Lower leg skin (tissue), 4 donors: ENCODE measurements at regions not wholly inside any gene's neighbourhood (a gene's known extent, or its start where the extent isn't known, plus 50 kb on each side); places are given as distances from the start of the nearest gene placed in this dataset.

Experiments
- DNase-seq, 2 donors: peaks; one replicate each; pipeline ENCODE4 v3.0.0-alpha.2; 2019; ENCODE audit warnings: low spot score in 2 of 2
- H3K4me3 ChIP-seq: fragments of 200-600 bp; sonication (generic); 2 replicates; pipeline ENCODE4 v1.5.1; 2017; ENCODE audit warnings: mild to moderate bottlenecking, low read depth; ENCODE audit not compliant: poor library complexity, severe bottlenecking
- POLR2A ChIP-seq, 2 donors: fragments of 450-650 bp; IDR thresholded peaks; one replicate each; pipeline ENCODE4 v1.6.1; 2016 to 2017; ENCODE audit warnings: antibody characterized with exemption in 2 of 2, mild to moderate bottlenecking in 1 of 2, moderate library complexity in 1 of 2
- WGBS, 2 donors: methylation state at CpG; one replicate each; pipeline ENCODE4 v1.1.5; 2018; 5-methylcytosine and 5-hydroxymethylcytosine counted together
- intact Hi-C: fragments of 100-400 bp; cut with DNase I; formaldehyde crosslinking; loops from one replicate; pipeline ENCODE4 v1.15.0; 2023; ENCODE audit warnings: low total_unique reads
- TF ChIP-seq, protein P1 (sequence below), 3 donors: fragments of 450-650 bp; IDR thresholded peaks; one replicate each; pipeline ENCODE4 v1.5.1; 2016; ENCODE audit warnings: antibody characterized with exemption in 3 of 3, mild to moderate bottlenecking in 3 of 3, moderate library complexity in 2 of 3

DNA sequence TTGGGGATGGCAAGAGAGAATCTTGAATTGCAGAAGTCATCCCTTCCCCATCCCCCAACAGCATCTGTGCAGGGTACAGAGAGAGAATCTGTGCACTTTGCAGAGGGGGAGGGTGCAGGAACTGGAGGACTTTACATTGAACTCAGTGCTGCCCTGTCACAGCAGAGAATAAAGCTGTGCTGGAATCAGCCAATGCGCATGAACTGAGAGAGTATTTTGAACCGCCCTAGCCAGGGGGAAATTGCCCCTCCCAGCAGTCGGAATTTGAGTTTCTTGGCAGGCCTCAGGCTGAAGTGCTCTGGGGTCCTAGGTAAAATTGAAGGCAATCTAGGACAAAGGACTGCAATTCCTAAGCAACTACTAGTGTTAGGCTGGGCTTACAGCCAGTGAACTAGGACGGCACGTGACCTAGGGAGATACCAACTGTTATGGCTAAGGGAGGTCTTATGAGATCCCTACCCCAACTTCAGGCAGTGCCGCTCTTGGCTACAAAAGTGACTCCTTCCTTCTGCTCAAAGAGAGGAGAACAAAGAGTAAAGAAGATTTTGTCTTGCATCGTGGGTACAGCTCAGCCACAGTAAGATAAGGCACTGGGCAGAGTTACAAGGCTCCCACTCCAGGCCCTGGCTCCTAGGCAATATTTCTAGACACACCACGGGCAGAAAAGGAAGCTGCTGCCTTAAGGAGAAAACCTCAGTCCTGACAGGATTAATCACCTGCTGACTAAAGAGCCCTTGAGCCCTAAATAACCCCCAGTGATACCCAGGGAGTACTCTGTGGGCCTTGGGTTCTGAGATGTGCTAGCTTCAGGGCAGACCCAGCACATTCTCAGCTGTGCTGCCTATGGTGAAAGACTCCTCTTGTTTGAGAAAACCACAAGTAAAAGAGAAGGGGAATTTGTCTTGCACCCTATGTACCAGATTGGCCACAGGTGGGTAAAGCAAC, 300.5 kb upstream of the ALCAM start:
- no peak for TF ChIP-seq POLR2A (IDR thresholded peaks at IDR 0.05)
- TF ChIP-seq, protein P1, sequence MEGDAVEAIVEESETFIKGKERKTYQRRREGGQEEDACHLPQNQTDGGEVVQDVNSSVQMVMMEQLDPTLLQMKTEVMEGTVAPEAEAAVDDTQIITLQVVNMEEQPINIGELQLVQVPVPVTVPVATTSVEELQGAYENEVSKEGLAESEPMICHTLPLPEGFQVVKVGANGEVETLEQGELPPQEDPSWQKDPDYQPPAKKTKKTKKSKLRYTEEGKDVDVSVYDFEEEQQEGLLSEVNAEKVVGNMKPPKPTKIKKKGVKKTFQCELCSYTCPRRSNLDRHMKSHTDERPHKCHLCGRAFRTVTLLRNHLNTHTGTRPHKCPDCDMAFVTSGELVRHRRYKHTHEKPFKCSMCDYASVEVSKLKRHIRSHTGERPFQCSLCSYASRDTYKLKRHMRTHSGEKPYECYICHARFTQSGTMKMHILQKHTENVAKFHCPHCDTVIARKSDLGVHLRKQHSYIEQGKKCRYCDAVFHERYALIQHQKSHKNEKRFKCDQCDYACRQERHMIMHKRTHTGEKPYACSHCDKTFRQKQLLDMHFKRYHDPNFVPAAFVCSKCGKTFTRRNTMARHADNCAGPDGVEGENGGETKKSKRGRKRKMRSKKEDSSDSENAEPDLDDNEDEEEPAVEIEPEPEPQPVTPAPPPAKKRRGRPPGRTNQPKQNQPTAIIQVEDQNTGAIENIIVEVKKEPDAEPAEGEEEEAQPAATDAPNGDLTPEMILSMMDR (IDR thresholded peaks at IDR 0.05): no peak
- DNase-seq: no peak
- no peak overlapping the region for H3K4me3 ChIP-seq
- intact Hi-C loops: no loop called here
- 68 to 69% methylated on average over 7 to 8 of the region's 8 CpGs for WGBS, 2 donors

DNA sequence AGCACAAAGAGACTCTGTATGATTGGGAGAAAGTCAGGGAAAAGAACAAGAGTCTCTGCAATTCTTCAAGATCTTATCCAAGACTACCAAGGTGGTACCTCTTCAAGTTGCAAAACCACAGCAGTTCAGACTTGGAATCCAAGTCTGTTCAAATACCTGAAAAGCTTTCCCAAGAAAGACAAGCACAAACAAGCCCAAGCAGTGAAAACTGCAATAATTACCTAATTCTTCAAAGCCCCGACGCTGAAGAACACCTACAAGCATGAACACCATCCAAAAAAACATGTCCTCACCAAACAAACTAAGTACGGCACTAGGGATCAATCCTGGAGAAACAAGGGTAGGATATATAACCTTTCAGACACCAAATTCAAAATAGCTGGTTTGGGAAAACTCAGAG, 299.3 kb upstream of the ALCAM start:
- TF ChIP-seq POLR2A (IDR thresholded peaks at IDR 0.05): no peak
- TF ChIP-seq, protein P1 (IDR thresholded peaks at IDR 0.05): no peak
- DNase-seq: no peak
- intact Hi-C loops: no loop called here
- 34 to 72% methylated on average over 3 of the region's 3 CpGs for WGBS, 2 donors
- H3K4me3 ChIP-seq: no peak overlapping the region

DNA sequence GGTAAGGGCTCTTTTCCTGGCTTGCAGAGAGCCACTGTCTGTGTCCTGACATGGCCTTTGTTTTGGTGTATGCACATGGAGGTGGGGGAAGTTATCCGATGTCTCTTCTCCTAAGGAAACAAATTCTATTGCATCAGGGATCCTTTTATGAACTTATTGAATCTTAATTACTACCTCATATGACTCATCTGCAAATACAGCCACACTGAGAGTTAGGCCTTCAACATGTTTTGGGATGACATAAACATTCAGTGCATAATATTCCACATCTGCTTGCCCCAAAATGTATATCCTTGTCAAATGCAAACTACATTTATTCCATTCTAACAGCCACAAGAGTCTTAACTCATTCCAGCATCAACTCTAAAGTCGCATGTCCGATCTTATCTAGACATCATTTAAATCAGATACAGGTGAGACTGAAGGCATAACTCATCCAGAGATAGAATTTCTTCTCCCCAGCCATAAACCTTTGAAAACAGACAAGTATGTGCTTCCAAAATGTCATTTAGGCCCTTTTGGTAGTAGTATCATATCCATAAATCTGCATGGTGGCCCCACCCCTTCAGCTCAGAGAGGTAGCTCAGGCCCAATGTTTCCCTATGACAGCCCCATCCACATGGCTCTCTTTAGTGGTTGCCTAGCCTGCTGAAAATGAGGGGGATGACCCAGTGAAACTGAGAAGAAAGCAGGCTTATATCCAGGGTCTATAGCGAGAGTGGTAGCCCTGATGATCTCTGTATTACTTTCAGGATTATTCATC, 289.5 kb upstream of the ALCAM start:
- WGBS, 2 donors: 82 to 92% methylated on average over 4 of the region's 4 CpGs
- intact Hi-C loops: no loop called here
- H3K4me3 ChIP-seq: no peak overlapping the region
- DNase-seq: no peak
- no peak for TF ChIP-seq POLR2A (IDR thresholded peaks at IDR 0.05)
- TF ChIP-seq, protein P1 (IDR thresholded peaks at IDR 0.05): no peak

DNA sequence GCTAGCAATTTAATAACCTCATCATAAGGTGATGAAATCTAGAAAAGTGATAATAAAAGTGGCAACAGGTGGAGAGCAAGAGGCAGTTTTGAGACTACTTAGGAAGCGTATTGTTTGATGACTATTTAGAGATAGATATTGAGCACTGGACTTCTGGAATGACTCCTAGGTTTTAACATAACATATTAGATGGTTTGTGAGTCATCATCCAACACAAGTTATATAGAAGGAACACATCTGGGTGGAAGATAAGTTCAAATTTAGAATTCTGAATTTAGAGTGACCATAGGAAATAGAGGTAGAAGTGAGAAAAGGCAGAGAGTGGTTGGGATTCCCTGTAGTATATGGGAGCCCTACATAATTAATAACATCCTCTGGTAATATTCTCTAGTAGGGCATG, 282.8 kb upstream of the ALCAM start:
- intact Hi-C loops: no loop called here
- DNase-seq: no peak
- WGBS, 2 donors: 85 to 86% methylated on average over 1 of the region's 1 CpG
- no peak overlapping the region for H3K4me3 ChIP-seq
- TF ChIP-seq POLR2A (IDR thresholded peaks at IDR 0.05): no peak
- TF ChIP-seq, protein P1 (IDR thresholded peaks at IDR 0.05): no peak

DNA sequence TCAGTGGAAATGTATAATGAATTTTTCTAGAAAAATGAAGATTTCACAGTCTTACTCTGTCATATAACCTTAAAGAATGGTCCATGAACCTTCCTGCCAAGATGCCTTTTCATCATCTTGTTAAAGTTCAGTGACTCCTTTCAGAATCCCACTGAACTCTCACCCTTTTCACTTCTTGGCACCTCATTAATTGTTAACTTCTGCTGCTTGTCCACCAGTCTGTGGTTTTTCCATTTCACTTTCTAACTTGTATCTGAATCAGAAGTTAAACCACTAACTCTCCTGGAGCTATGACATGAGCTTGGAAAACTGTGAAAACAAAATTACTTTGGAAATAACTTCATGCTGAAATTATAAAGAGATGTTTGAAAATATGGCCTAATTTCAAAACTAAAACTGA, 281.2 kb upstream of the ALCAM start:
- no peak overlapping the region for H3K4me3 ChIP-seq
- intact Hi-C loops: no loop called here
- DNase-seq: no peak
- TF ChIP-seq POLR2A (IDR thresholded peaks at IDR 0.05): no peak
- TF ChIP-seq, protein P1 (IDR thresholded peaks at IDR 0.05): no peak
